Hepatocyte (in vitro differentiated cells): ENCODE measurements at regions not wholly inside any gene's neighbourhood (a gene's known extent, or its start where the extent isn't known, plus 50 kb on each side); places are given as distances from the start of the nearest gene placed in this dataset.

Source experiments
- DNase-seq: peaks from one replicate; pipeline ENCODE4 v3.0.0-alpha.2; 2016; ENCODE audit warnings: low spot score
- H2AFZ ChIP-seq: fragments of 200-600 bp; sonication (generic); 2 replicates; pipeline ENCODE4 v1.6.0; 2016; ENCODE audit warnings: antibody characterized with exemption, mild to moderate bottlenecking
- H3K27ac ChIP-seq: fragments of 200-600 bp; sonication (generic); 2 replicates; pipeline ENCODE4 v1.5.1; 2016; ENCODE audit warnings: mild to moderate bottlenecking
- H3K27me3 ChIP-seq: fragments of 200-600 bp; sonication (generic); 2 replicates; pipeline ENCODE4 v1.6.1; 2016
- H3K36me3 ChIP-seq: fragments of 200-600 bp; sonication (generic); replicated peaks from 2 replicates; pipeline ENCODE4 v1.5.1; 2016; ENCODE audit warnings: low read depth; ENCODE audit not compliant: insufficient read depth
- H3K4me1 ChIP-seq: fragments of 200-600 bp; sonication (generic); 2 replicates; pipeline ENCODE4 v1.5.1; 2016; ENCODE audit warnings: mild to moderate bottlenecking, moderate library complexity; ENCODE audit not compliant: insufficient read depth
- H3K4me2 ChIP-seq: fragments of 200-600 bp; sonication (generic); 2 replicates; pipeline ENCODE4 v1.6.0; 2016
- H3K4me3 ChIP-seq: fragments of 200-600 bp; sonication (generic); 2 replicates; pipeline ENCODE4 v1.5.1; 2016; ENCODE audit warnings: mild to moderate bottlenecking
- H3K79me2 ChIP-seq: fragments of 200-600 bp; sonication (generic); 2 replicates; pipeline ENCODE4 v1.6.0; 2017; ENCODE audit warnings: mild to moderate bottlenecking
- H3K9me2 ChIP-seq: fragments of 200-600 bp; sonication (generic); replicated peaks from 2 replicates; pipeline ENCODE4 v1.6.0; 2017; ENCODE audit warnings: mild to moderate bottlenecking; ENCODE audit not compliant: insufficient read depth
- H3K9me3 ChIP-seq: fragments of 200-600 bp; sonication (generic); 2 replicates; pipeline ENCODE4 v1.5.1; 2016; ENCODE audit warnings: low read depth, mild to moderate bottlenecking
- H4K20me1 ChIP-seq: fragments of 200-600 bp; sonication (generic); 2 replicates; pipeline ENCODE4 v1.6.0; 2016; ENCODE audit warnings: mild to moderate bottlenecking; ENCODE audit not compliant: insufficient read depth, poor library complexity, severe bottlenecking
- CTCF ChIP-seq: fragments of 200-600 bp; sonication (generic); IDR thresholded peaks from 2 replicates; pipeline ENCODE4 v1.5.1; 2016; ENCODE audit warnings: antibody characterized with exemption, mild to moderate bottlenecking; ENCODE audit not compliant: poor library complexity
- EZH2 ChIP-seq: fragments of 200-600 bp; sonication (generic); IDR thresholded peaks from 2 replicates; pipeline ENCODE4 v1.6.1; 2016; ENCODE audit warnings: antibody characterized with exemption, mild to moderate bottlenecking, borderline replicate concordance
- EZH2phosphoT487 ChIP-seq: fragments of 200-600 bp; sonication (generic); IDR thresholded peaks from one replicate; pipeline ENCODE4 v1.6.1; 2018; ENCODE audit warnings: antibody characterized with exemption, mild to moderate bottlenecking, low read depth, moderate library complexity; ENCODE audit not compliant: unreplicated experiment, severe bottlenecking
- WGBS: methylation state at CpG from one replicate; pipeline ENCODE4 v1.1.6; 2016; ENCODE audit warnings: low lambda C conversion rate; ENCODE audit errors: missing lambda C conversion rate; 5-methylcytosine and 5-hydroxymethylcytosine counted together

- no peaks in the 10 kb centered on the region for H3K27me3 ChIP-seq
- no peaks in the 10 kb centered on the region for H4K20me1 ChIP-seq
- no peaks in the 10 kb centered on the region for H3K9me2 ChIP-seq
- no peak overlapping the region for H3K4me2 ChIP-seq
- no peaks in the 10 kb centered on the region for H3K9me3 ChIP-seq
- no peak for DNase-seq
- TF ChIP-seq CTCF (no peak), EZH2phosphoT487 (no peak), EZH2 (no peak)
- no peak overlapping the region for H2AFZ ChIP-seq
- WGBS: 79% methylated on average over 2 of the region's 2 CpGs
- H3K79me2 ChIP-seq: no peaks in the 10 kb centered on the region
- peaks cover 4% of the 10 kb centered on the region for H3K4me1 ChIP-seq
- no peak overlapping the region for H3K4me3 ChIP-seq
- H3K36me3 ChIP-seq: no peaks in the 10 kb centered on the region
- no peak overlapping the region for H3K27ac ChIP-seq
Measured at GRCh38 chr1:69410893-69411292, 156.8 kb upstream of the LRRC7 start.

GRCh38 chr1:69411617-69412016, 156.1 kb upstream of the LRRC7 start:
- H3K79me2 ChIP-seq: no peaks in the 10 kb centered on the region
- no peaks in the 10 kb centered on the region for H3K36me3 ChIP-seq
- H3K27ac ChIP-seq: no peak overlapping the region
- H3K9me2 ChIP-seq: no peaks in the 10 kb centered on the region
- H4K20me1 ChIP-seq: no peaks in the 10 kb centered on the region
- DNase-seq: no peak
- H3K27me3 ChIP-seq: no peaks in the 10 kb centered on the region
- H3K4me2 ChIP-seq: no peak overlapping the region
- H2AFZ ChIP-seq: no peak overlapping the region
- TF ChIP-seq EZH2: no peak
- no peak for TF ChIP-seq EZH2phosphoT487
- no peak for TF ChIP-seq CTCF
- peaks cover 4% of the 10 kb centered on the region for H3K4me1 ChIP-seq
- H3K9me3 ChIP-seq: no peaks in the 10 kb centered on the region
- H3K4me3 ChIP-seq: no peak overlapping the region

- Histone ChIP-seq H3K9me2 (no peaks in the 10 kb centered on the region), H2AFZ (no peak overlapping the region), H3K4me1 (peaks cover 4% of the 10 kb centered on the region), H4K20me1 (no peaks in the 10 kb centered on the region), H3K4me2 (no peak overlapping the region), H3K79me2 (no peaks in the 10 kb centered on the region), H3K4me3 (no peak overlapping the region), H3K9me3 (no peaks in the 10 kb centered on the region), H3K27me3 (no peaks in the 10 kb centered on the region), H3K27ac (no peak overlapping the region), H3K36me3 (no peaks in the 10 kb centered on the region)
- no peak for DNase-seq
- WGBS: 54% methylated on average over 3 of the region's 3 CpGs
- no peak for TF ChIP-seq EZH2
- TF ChIP-seq EZH2phosphoT487: no peak
- no peak for TF ChIP-seq CTCF
Measured at GRCh38 chr1:69413129-69413528, 154.6 kb upstream of the LRRC7 start.

- Histone ChIP-seq H3K36me3 (no peaks in the 10 kb centered on the region), H3K79me2 (no peaks in the 10 kb centered on the region), H3K9me3 (no peaks in the 10 kb centered on the region), H3K4me3 (no peak overlapping the region), H2AFZ (no peak overlapping the region), H3K4me2 (no peak overlapping the region), H3K9me2 (no peaks in the 10 kb centered on the region), H3K4me1 (peaks cover 4% of the 10 kb centered on the region), H4K20me1 (no peaks in the 10 kb centered on the region), H3K27me3 (no peaks in the 10 kb centered on the region), H3K27ac (no peak overlapping the region)
- WGBS: 96% methylated on average over 1 of the region's 1 CpG
- TF ChIP-seq EZH2phosphoT487: no peak
- TF ChIP-seq CTCF: no peak
- no peak for TF ChIP-seq EZH2
- no peak for DNase-seq
Measured at GRCh38 chr1:69414574-69414973, 153.1 kb upstream of the LRRC7 start.
